ENCODE measurements at regions not wholly inside any gene's neighbourhood (a gene's known extent, or its start where the extent isn't known, plus 50 kb on each side); places are given as distances from the start of the nearest gene placed in this dataset.
"Not testable (repeated sequence)": the region's sequence is repeated elsewhere in the genome, so short reads cannot be mapped to it uniquely, and the experiment has no call there.

DNA sequence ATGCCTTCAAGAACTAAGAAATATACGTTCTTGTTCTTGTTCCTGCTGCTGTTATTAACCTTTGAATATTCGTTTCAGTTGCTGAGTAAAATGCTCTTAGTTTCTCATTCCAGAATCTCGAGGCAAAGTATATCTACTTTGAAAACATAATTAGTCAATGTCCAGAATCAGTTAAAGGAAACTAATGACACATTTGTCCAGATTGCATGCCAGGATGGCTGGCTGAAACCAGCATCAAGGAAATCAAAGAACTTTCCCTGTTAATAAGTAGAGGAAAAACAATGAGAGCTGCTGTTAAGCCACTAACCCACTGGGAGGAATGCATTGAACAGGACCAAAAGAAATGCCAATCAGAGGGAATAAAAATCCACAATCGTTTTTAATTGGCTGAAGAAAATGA lies 196.9 kb downstream of the ALDH8A1 start:
- Mint-ChIP-seq H3K4me3 (ENCODE audit: unreplicated experiment) (no peak overlapping the region), H3K4me1 (ENCODE audit: insufficient read depth, unreplicated experiment) (no peaks in the 10 kb centered on the region), H3K27ac (ENCODE audit: low read depth, unreplicated experiment) (no peak overlapping the region), H3K9me3 (ENCODE audit: unreplicated experiment) (no peaks in the 10 kb centered on the region), H3K36me3 (ENCODE audit: insufficient read depth, unreplicated experiment) (no peaks in the 10 kb centered on the region), H3K27me3 (ENCODE audit: insufficient read depth, unreplicated experiment) (no peaks in the 10 kb centered on the region)
- TF ChIP-seq, protein P1, sequence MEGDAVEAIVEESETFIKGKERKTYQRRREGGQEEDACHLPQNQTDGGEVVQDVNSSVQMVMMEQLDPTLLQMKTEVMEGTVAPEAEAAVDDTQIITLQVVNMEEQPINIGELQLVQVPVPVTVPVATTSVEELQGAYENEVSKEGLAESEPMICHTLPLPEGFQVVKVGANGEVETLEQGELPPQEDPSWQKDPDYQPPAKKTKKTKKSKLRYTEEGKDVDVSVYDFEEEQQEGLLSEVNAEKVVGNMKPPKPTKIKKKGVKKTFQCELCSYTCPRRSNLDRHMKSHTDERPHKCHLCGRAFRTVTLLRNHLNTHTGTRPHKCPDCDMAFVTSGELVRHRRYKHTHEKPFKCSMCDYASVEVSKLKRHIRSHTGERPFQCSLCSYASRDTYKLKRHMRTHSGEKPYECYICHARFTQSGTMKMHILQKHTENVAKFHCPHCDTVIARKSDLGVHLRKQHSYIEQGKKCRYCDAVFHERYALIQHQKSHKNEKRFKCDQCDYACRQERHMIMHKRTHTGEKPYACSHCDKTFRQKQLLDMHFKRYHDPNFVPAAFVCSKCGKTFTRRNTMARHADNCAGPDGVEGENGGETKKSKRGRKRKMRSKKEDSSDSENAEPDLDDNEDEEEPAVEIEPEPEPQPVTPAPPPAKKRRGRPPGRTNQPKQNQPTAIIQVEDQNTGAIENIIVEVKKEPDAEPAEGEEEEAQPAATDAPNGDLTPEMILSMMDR (IDR thresholded peaks at IDR 0.05; ENCODE audit: unreplicated experiment) = no peak
- ChIA-PET CTCF (no interaction called here), POLR2A (no interaction called here)
- DNase-seq (ENCODE audit: unreplicated experiment) = no peak
- intact Hi-C loops (cut with micrococcal nuclease) = no loop called here
- no TSS peak for BruUV-seq (replicated peaks)

- BruUV-seq (replicated peaks) = no TSS peak
- no peak for DNase-seq (ENCODE audit: unreplicated experiment)
- intact Hi-C loops (cut with micrococcal nuclease) = no loop called here
- Mint-ChIP-seq H3K36me3 (ENCODE audit: insufficient read depth, unreplicated experiment) (no peaks in the 10 kb centered on the region), H3K4me3 (ENCODE audit: unreplicated experiment) (no peak overlapping the region), H3K27me3 (ENCODE audit: insufficient read depth, unreplicated experiment) (no peaks in the 10 kb centered on the region), H3K27ac (ENCODE audit: low read depth, unreplicated experiment) (no peak overlapping the region), H3K4me1 (ENCODE audit: insufficient read depth, unreplicated experiment) (no peaks in the 10 kb centered on the region), H3K9me3 (ENCODE audit: unreplicated experiment) (no peaks in the 10 kb centered on the region)
- TF ChIP-seq, protein P1 (IDR thresholded peaks at IDR 0.05; ENCODE audit: unreplicated experiment) = no peak
- ChIA-PET POLR2A (no interaction called here), CTCF (no interaction called here)
These were observed 197.5 kb downstream of the ALDH8A1 start for GRCh38 chr6:134752445-134752844.

- Mint-ChIP-seq H3K36me3 (ENCODE audit: insufficient read depth, unreplicated experiment) (no peaks in the 10 kb centered on the region), H3K9me3 (ENCODE audit: unreplicated experiment) (no peaks in the 10 kb centered on the region), H3K4me3 (ENCODE audit: unreplicated experiment) (no peak overlapping the region), H3K27ac (ENCODE audit: low read depth, unreplicated experiment) (no peak overlapping the region), H3K4me1 (ENCODE audit: insufficient read depth, unreplicated experiment) (no peaks in the 10 kb centered on the region), H3K27me3 (ENCODE audit: insufficient read depth, unreplicated experiment) (no peaks in the 10 kb centered on the region)
- TF ChIP-seq, protein P1 (IDR thresholded peaks at IDR 0.05; ENCODE audit: unreplicated experiment) = no peak
- ChIA-PET CTCF (interaction anchor here (1.3 kb wide), 1 partner anchor 10 kb away, joined by 4 read pairs; no protein-coding TSS in a partner anchor), POLR2A (interaction anchor here (0.7 to 1.2 kb wide), 2 partner anchors 12 to 17 kb away, joined by 3 read pairs; no protein-coding TSS in a partner anchor)
- intact Hi-C loops (cut with micrococcal nuclease) = no loop called here
- no TSS peak for BruUV-seq (replicated peaks)
- no peak for DNase-seq (ENCODE audit: unreplicated experiment)
These were observed 199.2 kb downstream of the ALDH8A1 start for GRCh38 chr6:134750669-134751068.

- TF ChIP-seq, protein P1 (IDR thresholded peaks at IDR 0.05; ENCODE audit: unreplicated experiment) = no peak
- H3K4me3 Mint-ChIP-seq (ENCODE audit: unreplicated experiment) = no peak overlapping the region
- no peaks in the 10 kb centered on the region for H3K27me3 Mint-ChIP-seq (ENCODE audit: insufficient read depth, unreplicated experiment)
- H3K27ac Mint-ChIP-seq (ENCODE audit: low read depth, unreplicated experiment) = no peak overlapping the region
- no TSS peak for BruUV-seq (replicated peaks)
- intact Hi-C loops (cut with micrococcal nuclease) = no loop called here
- no peaks in the 10 kb centered on the region for H3K36me3 Mint-ChIP-seq (ENCODE audit: insufficient read depth, unreplicated experiment)
- CTCF ChIA-PET = interaction anchor here (0.6 to 0.9 kb wide), 2 partner anchors 43 to 575 kb away, joined by 3 to 4 read pairs; no protein-coding TSS in a partner anchor
- POLR2A ChIA-PET = no interaction called here
- H3K4me1 Mint-ChIP-seq (ENCODE audit: insufficient read depth, unreplicated experiment) = no peaks in the 10 kb centered on the region
- H3K9me3 Mint-ChIP-seq (ENCODE audit: unreplicated experiment) = no peaks in the 10 kb centered on the region
- DNase-seq (ENCODE audit: unreplicated experiment) = no peak
These were observed 201.4 kb downstream of the ALDH8A1 start for GRCh38 chr6:134748484-134748883.

- POLR2A ChIA-PET; H3K27me3 Mint-ChIP-seq (ENCODE audit: insufficient read depth, unreplicated experiment); BruUV-seq (replicated peaks); H3K4me1 Mint-ChIP-seq (ENCODE audit: insufficient read depth, unreplicated experiment); intact Hi-C loops (cut with micrococcal nuclease); H3K27ac Mint-ChIP-seq (ENCODE audit: low read depth, unreplicated experiment); DNase-seq (ENCODE audit: unreplicated experiment); H3K36me3 Mint-ChIP-seq (ENCODE audit: insufficient read depth, unreplicated experiment); H3K9me3 Mint-ChIP-seq (ENCODE audit: unreplicated experiment); H3K4me3 Mint-ChIP-seq (ENCODE audit: unreplicated experiment): not testable (repeated sequence)
- CTCF ChIA-PET = interaction anchor here (0.6 to 0.7 kb wide), 2 partner anchors 242 to 623 kb away, joined by 3 to 4 read pairs; no protein-coding TSS in a partner anchor
These were observed 202.7 kb downstream of the ALDH8A1 start for GRCh38 chr6:134747197-134747596.

Data from MCF 10A (cell line).